ENCODE measurements at regions not wholly inside any gene's neighbourhood (a gene's known extent, or its start where the extent isn't known, plus 50 kb on each side); places are given as distances from the start of the nearest gene placed in this dataset.
A peak's percentile ranks its signal among the peaks of the same experiment; 100 is the strongest.

GRCh38 chr15:23514484-23514883, 51.0 kb upstream of the MKRN3 start:
- no peak for TF ChIP-seq CTCF (IDR thresholded peaks at IDR 0.05)
- ATAC-seq, result no peak
- 82 to 90% (median 87%) methylated on average over 1 of the region's 1 CpG for WGBS, 3 donors

GRCh38 chr15:23506762-23507161, 58.7 kb upstream of the MKRN3 start:
- Histone ChIP-seq H3K27me3 (ENCODE audit: insufficient read depth in 3 of 3, low read length in 2 of 3) (no peaks in the 10 kb centered on the region), H3K4me3 (no peak overlapping the region), H3K4me1 (no peaks in the 10 kb centered on the region), H3K9me3 (no peaks in the 10 kb centered on the region), H3K27ac (no peak overlapping the region), H3K36me3 (ENCODE audit: insufficient read depth in 1 of 2, low read depth in 1 of 2) (no peaks in the 10 kb centered on the region)
- intact Hi-C loops (cut with DNase I), result no loop called here
- no peak for TF ChIP-seq CTCF (IDR thresholded peaks at IDR 0.05)
- no peak for DNase-seq
- no peak for ATAC-seq

More at GRCh38 chr15:23514484-23514883, 51.0 kb upstream of the MKRN3 start:
- intact Hi-C loops (cut with DNase I), result no loop called here
- H3K9me3 ChIP-seq, result no peaks in the 10 kb centered on the region
- no peaks in the 10 kb centered on the region for H3K4me1 ChIP-seq
- DNase-seq, result no peak
- no peaks in the 10 kb centered on the region for H3K36me3 ChIP-seq (ENCODE audit: insufficient read depth in 1 of 2, low read depth in 1 of 2)
- H3K27me3 ChIP-seq (ENCODE audit: insufficient read depth in 3 of 3, low read length in 2 of 3), result no peaks in the 10 kb centered on the region
- no peak overlapping the region for H3K4me3 ChIP-seq
- no peak overlapping the region for H3K27ac ChIP-seq

DNA sequence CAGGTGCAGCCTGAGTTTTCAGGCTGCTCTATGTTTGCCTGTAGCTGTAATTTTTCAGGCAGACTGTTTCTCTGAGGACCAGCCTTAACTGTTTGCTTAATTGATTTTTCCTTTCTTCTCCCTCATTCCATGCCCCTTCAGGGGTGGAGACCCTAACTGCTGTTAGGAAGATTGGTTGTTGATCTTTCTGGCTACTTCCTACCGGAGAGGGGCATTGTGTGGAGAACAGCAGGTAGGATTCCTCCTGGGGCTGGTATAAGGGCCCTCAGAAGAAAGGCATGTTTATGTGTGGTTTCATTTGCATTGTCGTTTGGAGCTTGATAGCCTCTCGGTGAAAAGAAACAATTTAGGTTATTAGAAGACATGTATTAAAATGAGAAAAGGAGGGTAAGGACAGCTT, 56.9 kb upstream of the GOLGA6L2 start:
- no peak overlapping the region for H3K27ac ChIP-seq
- no peaks in the 10 kb centered on the region for H3K27me3 ChIP-seq (ENCODE audit: insufficient read depth in 3 of 3, low read length in 2 of 3)
- H3K9me3 ChIP-seq, result no peaks in the 10 kb centered on the region
- DNase-seq (no peak), ATAC-seq (no peak)
- intact Hi-C loops (cut with DNase I), result no loop called here
- no peak for TF ChIP-seq CTCF (IDR thresholded peaks at IDR 0.05)
- no peaks in the 10 kb centered on the region for H3K4me1 ChIP-seq
- H3K36me3 ChIP-seq (ENCODE audit: insufficient read depth in 1 of 2, low read depth in 1 of 2), result no peaks in the 10 kb centered on the region
- WGBS, 3 donors, result 46 to 58% (median 54%) methylated on average over 3 of the region's 3 CpGs
- H3K4me3 ChIP-seq, result no peak overlapping the region

GRCh38 chr15:23503576-23503975, 56.5 kb upstream of the GOLGA6L2 start:
- no peak for TF ChIP-seq CTCF (IDR thresholded peaks at IDR 0.05)
- Histone ChIP-seq H3K4me1 (no peaks in the 10 kb centered on the region), H3K9me3 (no peaks in the 10 kb centered on the region), H3K27ac (no peak overlapping the region), H3K27me3 (ENCODE audit: insufficient read depth in 3 of 3, low read length in 2 of 3) (no peaks in the 10 kb centered on the region), H3K36me3 (ENCODE audit: insufficient read depth in 1 of 2, low read depth in 1 of 2) (no peaks in the 10 kb centered on the region), H3K4me3 (no peak overlapping the region)
- 48 to 56% (median 53%) methylated on average over 4 of the region's 4 CpGs for WGBS, 3 donors
- DNase-seq (no peak), ATAC-seq (no peak)
- intact Hi-C loops (cut with DNase I), result no loop called here

- H3K4me1 ChIP-seq, result no peaks in the 10 kb centered on the region
- H3K27me3 ChIP-seq (ENCODE audit: insufficient read depth in 3 of 3, low read length in 2 of 3), result no peaks in the 10 kb centered on the region
- DNase-seq, result no peak
- no peaks in the 10 kb centered on the region for H3K9me3 ChIP-seq
- H3K27ac ChIP-seq, result no peak overlapping the region
- H3K4me3 ChIP-seq, result no peak overlapping the region
- ATAC-seq, result no peak
- 8 to 12% (median 10%) methylated on average over 2 of the region's 2 CpGs for WGBS, 3 donors
- peak; percentile 19 for TF ChIP-seq CTCF (IDR thresholded peaks at IDR 0.05)
- intact Hi-C loops (cut with DNase I), result no loop called here
- H3K36me3 ChIP-seq (ENCODE audit: insufficient read depth in 1 of 2, low read depth in 1 of 2), result no peaks in the 10 kb centered on the region
These were observed 50.7 kb upstream of the GOLGA6L2 start for GRCh38 chr15:23497710-23498111.

All from psoas muscle (tissue), 7 donors.